HL-60 (cell line): ENCODE measurements at regions not wholly inside any gene's neighbourhood (a gene's known extent, or its start where the extent isn't known, plus 50 kb on each side); places are given as distances from the start of the nearest gene placed in this dataset.

Experiments used
- DNase-seq, 2 experiments: peaks; one replicate each; pipeline ENCODE4 v3.0.0-alpha.2; 2010 to 2020; ENCODE audit warnings: low read depth in 1 of 2, low spot score in 1 of 2
- H3K27ac ChIP-seq: fragments of 250-450 bp; sonication (Bioruptor Pico); replicated peaks from 2 replicates; pipeline ENCODE4 v1.5.1; 2020; ENCODE audit warnings: mild to moderate bottlenecking, moderate library complexity
- H3K27me3 ChIP-seq: fragments of 250-450 bp; sonication (Bioruptor Pico); 2 replicates; pipeline ENCODE4 v1.5.1; 2021; ENCODE audit warnings: mild to moderate bottlenecking, moderate library complexity; ENCODE audit not compliant: insufficient read depth, poor library complexity, severe bottlenecking
- H3K4me3 ChIP-seq: replicated peaks from 2 replicates; pipeline ENCODE4 v1.5.1; 2011; ENCODE audit warnings: mild to moderate bottlenecking, control low read depth, low read length; ENCODE audit not compliant: insufficient read depth
- GABPA ChIP-seq: IDR thresholded peaks from 2 replicates; pipeline ENCODE4 v1.6.1; 2012; ENCODE audit warnings: low read depth
- POLR2AphosphoS5 ChIP-seq: IDR thresholded peaks from 2 replicates; pipeline ENCODE4 v1.6.1; 2012; ENCODE audit warnings: low read depth
- SPI1 ChIP-seq: IDR thresholded peaks from 2 replicates; pipeline ENCODE4 v1.6.1; 2012; ENCODE audit warnings: low read depth, mild to moderate bottlenecking, borderline replicate concordance
- TF ChIP-seq, protein P1 (sequence below): IDR thresholded peaks from 2 replicates; pipeline ENCODE4 v1.6.1; 2012; ENCODE audit warnings: low read depth; ENCODE audit not compliant: insufficient replicate concordance
- TF ChIP-seq, protein P2 (sequence below): IDR thresholded peaks from one replicate; pipeline ENCODE4 v1.5.1; 2011; ENCODE audit warnings: low read length, control low read depth, inconsistent platforms; ENCODE audit not compliant: insufficient read depth

DNA sequence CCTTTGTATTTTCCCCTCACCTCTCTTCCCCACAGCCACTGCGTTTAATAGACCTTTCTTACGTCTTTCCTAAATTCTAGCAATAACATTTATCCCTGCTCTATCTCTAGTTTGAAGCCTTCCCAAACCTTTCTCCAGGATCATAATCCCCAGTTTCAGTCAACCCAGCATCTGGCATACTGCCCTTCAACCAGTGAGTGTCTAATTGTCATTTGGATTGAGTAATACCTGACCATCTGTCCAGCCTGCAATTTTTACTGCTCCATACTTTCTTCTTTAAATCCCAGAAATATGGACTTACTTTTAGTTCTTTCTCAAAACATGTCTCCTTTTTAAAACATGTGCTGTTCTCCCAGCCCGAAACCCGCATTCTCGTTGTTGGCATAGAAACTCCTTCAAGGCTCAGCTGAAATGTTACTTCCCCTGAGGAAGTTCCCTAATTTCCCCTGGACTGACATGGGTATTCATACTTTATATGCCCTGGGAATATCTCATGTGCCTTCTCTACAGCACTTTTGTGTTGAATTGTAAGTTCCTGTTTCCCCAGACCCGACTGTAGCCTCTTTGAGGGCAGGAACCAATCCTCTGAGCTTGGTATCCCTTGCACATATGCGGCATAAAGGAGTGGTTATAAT lies 65.1 kb upstream of the ETV6 start:
- H3K4me3 ChIP-seq: no peak overlapping the region
- H3K27me3 ChIP-seq: no peaks in the 10 kb centered on the region
- DNase-seq: peak in 1 of 2 experiments; percentile 25
- peak overlapping the region; percentile 2; the same call in 1 of the 2 replicates for H3K27ac ChIP-seq
- TF ChIP-seq SPI1 (peak; percentile 18; the same call in 1 of the 2 replicates), GABPA (no peak), POLR2AphosphoS5 (no peak)
- TF ChIP-seq, protein P1, sequence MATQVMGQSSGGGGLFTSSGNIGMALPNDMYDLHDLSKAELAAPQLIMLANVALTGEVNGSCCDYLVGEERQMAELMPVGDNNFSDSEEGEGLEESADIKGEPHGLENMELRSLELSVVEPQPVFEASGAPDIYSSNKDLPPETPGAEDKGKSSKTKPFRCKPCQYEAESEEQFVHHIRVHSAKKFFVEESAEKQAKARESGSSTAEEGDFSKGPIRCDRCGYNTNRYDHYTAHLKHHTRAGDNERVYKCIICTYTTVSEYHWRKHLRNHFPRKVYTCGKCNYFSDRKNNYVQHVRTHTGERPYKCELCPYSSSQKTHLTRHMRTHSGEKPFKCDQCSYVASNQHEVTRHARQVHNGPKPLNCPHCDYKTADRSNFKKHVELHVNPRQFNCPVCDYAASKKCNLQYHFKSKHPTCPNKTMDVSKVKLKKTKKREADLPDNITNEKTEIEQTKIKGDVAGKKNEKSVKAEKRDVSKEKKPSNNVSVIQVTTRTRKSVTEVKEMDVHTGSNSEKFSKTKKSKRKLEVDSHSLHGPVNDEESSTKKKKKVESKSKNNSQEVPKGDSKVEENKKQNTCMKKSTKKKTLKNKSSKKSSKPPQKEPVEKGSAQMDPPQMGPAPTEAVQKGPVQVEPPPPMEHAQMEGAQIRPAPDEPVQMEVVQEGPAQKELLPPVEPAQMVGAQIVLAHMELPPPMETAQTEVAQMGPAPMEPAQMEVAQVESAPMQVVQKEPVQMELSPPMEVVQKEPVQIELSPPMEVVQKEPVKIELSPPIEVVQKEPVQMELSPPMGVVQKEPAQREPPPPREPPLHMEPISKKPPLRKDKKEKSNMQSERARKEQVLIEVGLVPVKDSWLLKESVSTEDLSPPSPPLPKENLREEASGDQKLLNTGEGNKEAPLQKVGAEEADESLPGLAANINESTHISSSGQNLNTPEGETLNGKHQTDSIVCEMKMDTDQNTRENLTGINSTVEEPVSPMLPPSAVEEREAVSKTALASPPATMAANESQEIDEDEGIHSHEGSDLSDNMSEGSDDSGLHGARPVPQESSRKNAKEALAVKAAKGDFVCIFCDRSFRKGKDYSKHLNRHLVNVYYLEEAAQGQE: no peak
- TF ChIP-seq, protein P2, sequence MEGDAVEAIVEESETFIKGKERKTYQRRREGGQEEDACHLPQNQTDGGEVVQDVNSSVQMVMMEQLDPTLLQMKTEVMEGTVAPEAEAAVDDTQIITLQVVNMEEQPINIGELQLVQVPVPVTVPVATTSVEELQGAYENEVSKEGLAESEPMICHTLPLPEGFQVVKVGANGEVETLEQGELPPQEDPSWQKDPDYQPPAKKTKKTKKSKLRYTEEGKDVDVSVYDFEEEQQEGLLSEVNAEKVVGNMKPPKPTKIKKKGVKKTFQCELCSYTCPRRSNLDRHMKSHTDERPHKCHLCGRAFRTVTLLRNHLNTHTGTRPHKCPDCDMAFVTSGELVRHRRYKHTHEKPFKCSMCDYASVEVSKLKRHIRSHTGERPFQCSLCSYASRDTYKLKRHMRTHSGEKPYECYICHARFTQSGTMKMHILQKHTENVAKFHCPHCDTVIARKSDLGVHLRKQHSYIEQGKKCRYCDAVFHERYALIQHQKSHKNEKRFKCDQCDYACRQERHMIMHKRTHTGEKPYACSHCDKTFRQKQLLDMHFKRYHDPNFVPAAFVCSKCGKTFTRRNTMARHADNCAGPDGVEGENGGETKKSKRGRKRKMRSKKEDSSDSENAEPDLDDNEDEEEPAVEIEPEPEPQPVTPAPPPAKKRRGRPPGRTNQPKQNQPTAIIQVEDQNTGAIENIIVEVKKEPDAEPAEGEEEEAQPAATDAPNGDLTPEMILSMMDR: no peak

DNA sequence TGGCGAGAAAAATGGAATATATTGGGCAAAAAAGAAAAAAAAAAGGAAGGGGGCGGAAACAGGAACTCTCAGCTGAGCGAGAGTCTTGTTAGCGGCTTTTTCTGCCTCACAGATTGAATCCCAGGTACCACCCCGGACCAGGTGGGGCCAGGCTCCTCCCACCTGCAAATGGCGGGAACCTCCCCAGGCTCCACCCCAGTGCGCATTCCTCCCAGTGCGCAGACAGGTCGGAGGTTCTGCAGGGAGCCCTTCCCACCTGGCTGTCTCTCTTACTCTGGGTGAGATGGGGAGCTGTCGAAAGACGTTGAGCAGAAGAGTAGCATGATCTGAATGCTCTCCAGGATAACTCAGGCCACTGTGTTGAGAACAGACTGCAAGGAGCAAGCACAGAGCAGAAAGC lies 57.0 kb upstream of the ETV6 start:
- DNase-seq: no peak

DNA sequence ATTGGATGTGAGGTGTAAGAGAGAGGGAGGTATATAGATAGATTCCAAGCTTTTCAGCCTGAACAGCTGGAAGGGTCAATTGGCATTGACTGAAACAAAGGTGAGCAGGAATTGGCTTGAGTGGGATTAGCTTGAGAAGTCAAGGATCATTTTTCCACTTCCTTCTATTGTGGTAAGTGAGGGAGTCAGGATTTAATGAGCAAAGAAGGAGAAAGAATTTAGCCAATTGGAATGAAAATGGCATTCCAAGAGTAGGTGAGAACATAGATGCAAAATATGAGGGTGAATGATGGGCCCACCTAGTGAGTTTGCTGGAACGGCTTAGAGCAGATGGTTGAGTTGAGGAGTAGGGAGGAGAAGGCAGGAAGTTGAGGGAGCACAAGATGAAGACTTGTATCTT lies 56.5 kb upstream of the ETV6 start:
- H3K27me3 ChIP-seq: no peaks in the 10 kb centered on the region
- TF ChIP-seq GABPA (no peak), SPI1 (no peak), POLR2AphosphoS5 (no peak)
- TF ChIP-seq, protein P1: no peak
- TF ChIP-seq, protein P2: no peak
- no peak overlapping the region for H3K27ac ChIP-seq
- no peak for DNase-seq
- H3K4me3 ChIP-seq: no peak overlapping the region

More for the DNA sequence above, 57.0 kb upstream of the ETV6 start:
- Histone ChIP-seq H3K4me3 (no peak overlapping the region), H3K27me3 (no peaks in the 10 kb centered on the region), H3K27ac (no peak overlapping the region)
- TF ChIP-seq SPI1 (peak; percentile 11; the same call in 1 of the 2 replicates), POLR2AphosphoS5 (no peak)

DNA sequence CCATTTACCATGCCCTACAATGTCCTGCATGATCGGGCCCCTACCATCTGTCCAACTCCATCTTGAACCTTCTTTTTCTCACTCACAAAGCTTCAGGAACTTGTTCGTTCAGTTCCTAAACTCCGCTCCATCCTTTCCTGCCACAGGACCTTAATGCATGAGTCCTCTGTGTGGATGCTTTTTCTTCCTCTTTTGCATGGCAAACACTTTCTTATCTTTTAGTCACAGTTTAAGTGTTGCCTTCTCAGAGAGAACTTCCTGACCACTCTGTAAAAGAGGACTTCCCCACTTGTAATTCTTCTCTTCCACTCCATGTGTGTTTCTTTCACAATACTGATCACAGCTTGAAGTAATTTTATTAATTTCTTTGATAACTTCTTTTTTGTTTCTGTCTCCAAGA lies 54.4 kb upstream of the ETV6 start:
- no peak for TF ChIP-seq GABPA
- TF ChIP-seq SPI1: peak; percentile 62; the same call in 1 of the 2 replicates
- TF ChIP-seq, protein P2: no peak
- Histone ChIP-seq H3K4me3 (no peak overlapping the region), H3K27me3 (no peaks in the 10 kb centered on the region), H3K27ac (peak overlapping the region; percentile 39)
- peak in 1 of 2 experiments; percentile 60 for DNase-seq
